ENCODE measurements at regions not wholly inside any gene's neighbourhood (a gene's known extent, or its start where the extent isn't known, plus 50 kb on each side); places are given as distances from the start of the nearest gene placed in this dataset.

DNA sequence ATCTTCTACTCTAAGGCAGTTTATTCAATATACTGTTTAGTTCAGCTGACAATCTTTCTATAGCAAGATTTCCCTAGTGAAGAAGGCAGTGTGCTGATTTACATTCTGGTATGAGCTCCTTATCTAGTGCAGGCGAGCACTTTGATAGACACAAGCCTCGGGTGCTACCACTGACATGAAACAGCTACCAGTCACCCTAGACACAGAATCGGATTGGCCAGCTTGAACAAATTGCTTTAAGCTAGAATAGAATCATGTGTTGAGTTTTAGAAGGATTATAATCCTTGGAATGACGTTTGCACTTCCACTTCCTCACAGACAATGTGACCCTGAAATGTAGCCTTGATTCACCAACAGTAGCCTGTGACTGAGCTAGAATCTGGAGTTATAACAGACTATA, 394.0 kb downstream of the EPHA4 start:
- POLR2A ChIA-PET = no interaction called here
- intact Hi-C loops (cut with DNase I, micrococcal nuclease) = no loop called here
- H3K4me1 Mint-ChIP-seq = no peaks in the 10 kb centered on the region
- no peak overlapping the region for H3K27ac Mint-ChIP-seq
- CTCF ChIA-PET = interaction anchor here (0.6 to 0.9 kb wide), 2 partner anchors 265 to 395 kb away, joined by 3 read pairs; no protein-coding TSS in a partner anchor
- H3K27me3 Mint-ChIP-seq = peaks cover 2% of the 10 kb centered on the region
- H3K9me3 Mint-ChIP-seq (ENCODE audit: low read depth) = peaks cover 2% of the 10 kb centered on the region
- no peak for ATAC-seq
- no peaks in the 10 kb centered on the region for H3K36me3 Mint-ChIP-seq (ENCODE audit: low read depth)
- DNase-seq = no peak
- H3K4me3 Mint-ChIP-seq = no peak overlapping the region

DNA sequence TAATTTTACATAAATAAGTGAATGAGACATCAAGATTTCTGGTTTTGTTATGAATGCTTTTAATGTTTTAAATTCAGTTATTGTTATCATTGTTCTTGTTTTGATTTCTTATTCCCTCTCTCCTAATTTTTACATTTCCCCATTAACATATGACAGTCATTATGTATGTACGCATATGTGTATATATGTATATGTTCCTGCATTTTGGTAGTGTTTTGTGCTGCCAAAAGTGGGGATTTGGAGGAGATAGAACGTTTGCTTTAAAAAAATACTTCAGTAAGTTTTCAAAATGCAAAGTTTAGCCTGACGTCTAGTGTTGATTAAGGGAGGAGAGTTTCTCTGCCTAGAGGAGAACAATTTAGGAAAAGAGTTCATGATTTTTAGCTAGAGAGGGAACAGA, 385.2 kb downstream of the EPHA4 start:
- no peak overlapping the region for H3K4me3 Mint-ChIP-seq
- H3K4me1 Mint-ChIP-seq = no peaks in the 10 kb centered on the region
- intact Hi-C loops (cut with DNase I, micrococcal nuclease) = no loop called here
- DNase-seq (no peak), ATAC-seq (no peak)
- H3K27me3 Mint-ChIP-seq = peaks cover 7% of the 10 kb centered on the region
- H3K27ac Mint-ChIP-seq = no peak overlapping the region
- CTCF ChIA-PET = interaction anchor here (0.8 to 0.9 kb wide), 2 partner anchors 13 to 210 kb away, joined by 3 read pairs; no protein-coding TSS in a partner anchor
- POLR2A ChIA-PET = no interaction called here
- H3K9me3 Mint-ChIP-seq (ENCODE audit: low read depth) = no peaks in the 10 kb centered on the region
- H3K36me3 Mint-ChIP-seq (ENCODE audit: low read depth) = no peaks in the 10 kb centered on the region

DNA sequence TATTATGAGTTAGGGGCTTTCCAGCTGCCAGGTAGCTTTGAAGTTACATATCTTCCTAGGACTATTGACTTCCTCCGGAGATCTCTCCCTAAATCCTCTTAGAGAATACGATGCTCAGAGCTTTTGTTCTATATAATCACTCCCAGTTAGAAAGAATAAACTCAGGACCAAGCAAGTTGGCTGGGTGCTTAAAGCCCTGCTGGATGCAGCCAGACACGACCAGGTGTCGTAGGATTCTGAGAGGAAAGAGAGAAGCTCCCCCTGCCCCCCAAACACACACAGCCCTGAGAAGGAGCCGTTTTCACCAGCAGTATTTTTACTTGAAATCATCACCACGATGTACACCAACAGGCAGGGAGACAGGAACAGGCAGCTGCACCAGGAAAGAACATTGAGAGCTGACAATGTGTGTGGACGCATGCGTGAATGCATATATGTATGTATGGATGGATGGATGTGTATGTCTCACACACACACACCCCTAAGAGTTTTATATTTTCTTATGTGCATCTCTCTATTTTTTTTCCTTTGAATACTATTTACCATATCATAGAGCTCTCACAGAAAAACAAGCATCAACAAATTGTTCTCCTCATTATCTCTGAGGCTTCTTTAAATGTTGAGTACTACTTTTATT, 382.6 kb downstream of the EPHA4 start:
- Mint-ChIP-seq H3K4me1 (no peaks in the 10 kb centered on the region), H3K9me3 (ENCODE audit: low read depth) (no peaks in the 10 kb centered on the region)
- intact Hi-C loops (cut with DNase I, micrococcal nuclease) = no loop called here

DNA sequence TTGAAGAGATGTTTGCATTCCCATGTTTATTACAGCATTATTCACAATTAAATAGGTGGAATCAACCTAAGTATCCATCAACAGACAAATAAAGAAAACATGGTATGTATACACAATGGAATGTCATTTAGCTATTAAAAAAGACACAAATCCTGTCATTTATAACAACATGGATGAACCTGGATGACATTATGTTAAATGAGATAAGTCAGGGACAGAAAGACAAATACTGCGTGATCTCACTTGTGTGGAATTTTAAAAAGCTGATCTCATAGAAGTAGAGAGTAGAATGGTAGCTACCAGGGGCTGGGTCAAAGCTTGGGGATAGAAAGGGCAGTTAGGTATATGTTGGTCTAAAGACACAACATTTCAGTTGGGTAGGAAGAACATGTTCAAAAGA, 376.3 kb downstream of the EPHA4 start:
- H3K27ac Mint-ChIP-seq = no peak overlapping the region

More for the DNA sequence above, 382.6 kb downstream of the EPHA4 start:
- Mint-ChIP-seq H3K27ac (no peak overlapping the region), H3K4me3 (no peak overlapping the region), H3K36me3 (ENCODE audit: low read depth) (no peaks in the 10 kb centered on the region), H3K27me3 (peaks cover 7% of the 10 kb centered on the region)
- DNase-seq (no peak), ATAC-seq (no peak)
- CTCF ChIA-PET = interaction anchor here (0.7 kb wide), 1 partner anchor 183 kb away, joined by 3 read pairs; no protein-coding TSS in a partner anchor
- POLR2A ChIA-PET = no interaction called here

DNA sequence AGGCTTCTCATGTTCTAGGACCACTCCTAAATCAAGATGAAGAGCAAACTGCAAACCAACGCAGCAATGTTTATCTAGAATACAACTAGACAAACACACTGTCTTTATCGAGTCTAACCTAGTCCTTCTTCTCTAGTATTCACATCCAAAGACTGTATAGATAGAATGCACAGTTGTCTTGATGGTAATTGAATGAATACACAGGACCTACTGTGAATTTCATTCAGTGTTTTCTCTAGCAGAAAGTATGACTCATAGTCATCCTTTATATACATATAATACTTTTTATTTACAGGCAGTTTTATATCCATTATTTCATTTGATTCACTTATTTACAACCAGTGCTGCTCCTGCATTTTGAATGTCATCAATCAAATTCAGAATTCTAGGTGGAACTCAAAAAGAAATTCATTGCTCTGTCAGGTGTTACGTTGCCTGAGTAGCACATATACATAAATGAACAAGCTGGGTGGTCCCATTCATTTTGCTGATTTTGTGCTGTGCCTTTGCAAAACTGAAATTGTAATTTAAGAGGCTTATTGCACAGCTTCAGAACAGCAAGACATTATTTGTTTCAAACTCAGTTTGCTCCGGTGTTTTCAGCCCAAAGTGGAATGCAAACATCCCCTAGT, 374.8 kb downstream of the EPHA4 start:
- ChIA-PET POLR2A (no interaction called here), CTCF (no interaction called here)
- Mint-ChIP-seq H3K9me3 (ENCODE audit: low read depth) (no peaks in the 10 kb centered on the region), H3K27ac (no peak overlapping the region), H3K4me3 (no peak overlapping the region), H3K36me3 (ENCODE audit: low read depth) (no peaks in the 10 kb centered on the region), H3K4me1 (no peaks in the 10 kb centered on the region), H3K27me3 (no peaks in the 10 kb centered on the region)
- ATAC-seq (no peak), DNase-seq (no peak)
- intact Hi-C loops (cut with DNase I, micrococcal nuclease) = no loop called here

More for the DNA sequence above, 376.3 kb downstream of the EPHA4 start:
- no peak for ATAC-seq
- ChIA-PET POLR2A (no interaction called here), CTCF (interaction anchor here (0.6 kb wide), 1 partner anchor 15 kb away, joined by 3 read pairs; no protein-coding TSS in a partner anchor)
- Mint-ChIP-seq H3K27me3 (no peaks in the 10 kb centered on the region), H3K36me3 (ENCODE audit: low read depth) (no peaks in the 10 kb centered on the region), H3K4me3 (no peak overlapping the region), H3K4me1 (no peaks in the 10 kb centered on the region), H3K9me3 (ENCODE audit: low read depth) (no peaks in the 10 kb centered on the region)
- no peak for DNase-seq
- intact Hi-C loops (cut with DNase I, micrococcal nuclease) = no loop called here

DNA sequence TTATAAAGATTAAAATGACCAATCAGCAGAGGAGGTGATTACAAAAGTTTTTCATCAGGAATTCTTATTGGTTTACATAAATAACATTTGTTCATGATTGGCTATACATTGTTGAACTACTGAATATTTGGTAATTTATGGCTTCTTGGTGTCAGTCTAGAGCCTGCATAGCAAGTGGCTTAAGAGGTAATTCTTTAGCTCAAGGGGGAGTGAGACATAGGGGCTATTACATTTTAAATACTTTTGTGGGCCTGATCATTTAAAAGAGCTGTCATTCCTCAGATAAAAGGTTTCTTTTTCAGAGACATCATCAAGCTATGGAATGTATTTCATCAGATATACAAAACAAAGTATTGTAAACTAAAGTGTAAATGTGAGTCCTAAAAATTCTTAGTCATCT, 373.8 kb downstream of the EPHA4 start:
- H3K9me3 Mint-ChIP-seq (ENCODE audit: low read depth) = no peaks in the 10 kb centered on the region
- no peak overlapping the region for H3K27ac Mint-ChIP-seq
- H3K27me3 Mint-ChIP-seq = no peaks in the 10 kb centered on the region
- H3K4me1 Mint-ChIP-seq = no peaks in the 10 kb centered on the region
- ATAC-seq (no peak), DNase-seq (no peak)
- H3K36me3 Mint-ChIP-seq (ENCODE audit: low read depth) = no peaks in the 10 kb centered on the region
- ChIA-PET POLR2A (no interaction called here), CTCF (interaction anchor here (0.6 kb wide), 1 partner anchor 1303 kb away, joined by 3 read pairs; no protein-coding TSS in a partner anchor)
- intact Hi-C loops (cut with DNase I, micrococcal nuclease) = no loop called here
- no peak overlapping the region for H3K4me3 Mint-ChIP-seq

DNA sequence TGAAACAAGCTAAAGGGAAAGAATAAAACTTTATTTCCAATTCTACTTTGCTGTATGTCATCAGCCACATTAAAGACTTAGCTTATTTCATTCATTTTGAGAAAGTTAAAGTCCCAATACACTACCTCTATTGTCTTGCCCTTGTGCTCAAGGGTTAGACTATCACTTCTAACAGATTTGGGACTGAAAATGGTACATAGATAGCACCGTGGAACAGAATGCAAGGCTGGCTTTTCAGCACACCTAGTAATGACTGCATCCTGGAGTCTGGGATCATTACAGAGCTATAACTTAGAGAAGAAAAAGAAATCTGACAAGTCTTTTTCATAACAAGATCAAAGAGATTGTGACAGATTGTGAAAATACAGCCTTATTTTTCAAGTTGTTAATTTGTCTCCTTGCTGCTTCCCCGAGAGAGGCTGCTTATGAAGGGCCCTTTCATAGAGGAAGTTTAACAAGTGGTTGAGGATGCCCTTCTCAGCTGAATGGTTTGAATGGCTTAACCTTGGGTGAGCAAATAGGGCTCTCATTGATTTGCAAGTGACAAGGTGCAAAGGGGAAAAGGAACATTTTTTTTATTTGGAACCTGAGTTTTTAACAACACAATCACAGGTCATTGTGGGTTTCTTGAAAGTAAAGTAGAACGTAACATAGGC, 371.8 kb downstream of the EPHA4 start:
- no peak for ATAC-seq
- CTCF ChIA-PET = interaction anchor here (0.6 to 1.2 kb wide), 3 partner anchors 11 to 1784 kb away, joined by 3 to 4 read pairs (median 3); no protein-coding TSS in a partner anchor
- no peak overlapping the region for H3K27ac Mint-ChIP-seq
- intact Hi-C loops (cut with DNase I, micrococcal nuclease) = no loop called here
- H3K36me3 Mint-ChIP-seq (ENCODE audit: low read depth) = no peaks in the 10 kb centered on the region
- H3K4me3 Mint-ChIP-seq = no peak overlapping the region
- no peaks in the 10 kb centered on the region for H3K27me3 Mint-ChIP-seq
- POLR2A ChIA-PET = no interaction called here
- H3K9me3 Mint-ChIP-seq (ENCODE audit: low read depth) = no peaks in the 10 kb centered on the region
- no peak for DNase-seq
- H3K4me1 Mint-ChIP-seq = no peaks in the 10 kb centered on the region

DNA sequence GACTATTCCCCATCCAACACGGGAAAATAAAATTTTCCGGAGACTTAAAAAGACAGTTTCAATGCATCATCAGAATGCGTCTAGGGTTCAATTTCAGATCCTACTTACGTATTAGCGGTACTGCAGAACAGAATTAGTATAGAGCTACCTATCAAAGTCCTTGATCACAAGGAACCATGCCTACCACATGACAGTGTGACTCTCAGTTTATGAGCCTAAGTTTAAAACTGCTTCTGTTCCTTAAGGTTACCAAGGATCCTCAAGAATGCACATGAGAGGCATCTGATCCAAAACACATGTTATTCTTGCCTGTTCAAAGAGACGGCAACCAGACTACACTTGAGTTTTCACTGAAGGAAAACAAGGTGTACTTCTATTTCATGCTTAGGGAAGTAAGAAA, 369.7 kb downstream of the EPHA4 start:
- Mint-ChIP-seq H3K27me3 (no peaks in the 10 kb centered on the region), H3K9me3 (ENCODE audit: low read depth) (no peaks in the 10 kb centered on the region), H3K4me1 (no peaks in the 10 kb centered on the region), H3K36me3 (ENCODE audit: low read depth) (no peaks in the 10 kb centered on the region), H3K27ac (no peak overlapping the region), H3K4me3 (no peak overlapping the region)
- DNase-seq (no peak), ATAC-seq (no peak)
- ChIA-PET POLR2A (no interaction called here), CTCF (no interaction called here)
- intact Hi-C loops (cut with DNase I, micrococcal nuclease) = no loop called here

DNA sequence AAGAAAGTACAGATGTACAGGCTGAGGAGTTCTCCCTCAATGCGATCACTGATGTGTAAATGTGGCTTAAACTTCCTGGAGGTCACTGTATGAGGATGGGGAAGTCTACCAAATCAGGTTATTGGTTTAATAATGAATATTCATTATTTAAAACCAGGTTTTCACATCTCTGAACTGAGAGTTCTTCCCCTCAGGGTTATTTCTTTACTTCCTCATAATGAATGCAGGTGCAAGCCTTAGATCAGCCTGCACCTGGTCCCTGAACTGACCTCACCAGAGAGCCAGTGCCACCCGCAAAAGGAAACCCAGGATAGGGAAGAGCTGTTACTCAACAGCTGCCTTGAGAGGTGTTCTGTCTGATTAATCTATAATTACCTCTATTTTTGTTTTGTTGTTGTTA, 369.0 kb downstream of the EPHA4 start:
- Mint-ChIP-seq H3K9me3 (ENCODE audit: low read depth) (no peaks in the 10 kb centered on the region), H3K36me3 (ENCODE audit: low read depth) (no peaks in the 10 kb centered on the region), H3K4me1 (no peaks in the 10 kb centered on the region), H3K27ac (no peak overlapping the region), H3K4me3 (no peak overlapping the region), H3K27me3 (no peaks in the 10 kb centered on the region)
- DNase-seq (no peak), ATAC-seq (no peak)
- intact Hi-C loops (cut with DNase I, micrococcal nuclease) = no loop called here
- ChIA-PET POLR2A (no interaction called here), CTCF (interaction anchor here (1.1 kb wide), 1 partner anchor 97 kb away, joined by 3 read pairs; no protein-coding TSS in a partner anchor)

DNA sequence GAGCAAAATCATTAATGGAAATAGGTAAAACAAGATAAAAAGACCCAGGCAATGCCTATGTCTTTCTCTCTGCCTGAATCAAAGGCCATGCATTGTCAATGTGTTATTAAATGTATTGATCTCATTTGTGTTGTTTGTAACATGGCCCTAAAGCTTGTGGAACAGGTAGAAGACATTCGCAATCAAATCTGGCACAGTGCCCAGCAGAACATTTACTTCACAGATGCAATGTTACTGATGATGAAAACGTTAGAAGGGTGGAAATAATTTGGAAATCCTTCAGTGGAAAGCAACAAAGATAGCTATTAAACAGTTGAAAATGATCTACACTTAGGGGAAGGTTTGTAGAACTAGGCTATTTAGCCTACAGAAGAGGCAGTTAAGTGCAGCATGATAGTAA, 368.2 kb downstream of the EPHA4 start:
- no peak overlapping the region for H3K4me3 Mint-ChIP-seq
- no peaks in the 10 kb centered on the region for H3K36me3 Mint-ChIP-seq (ENCODE audit: low read depth)
- ChIA-PET POLR2A (no interaction called here), CTCF (interaction anchor here (1.1 kb wide), 1 partner anchor 96 kb away, joined by 3 read pairs; no protein-coding TSS in a partner anchor)
- no peaks in the 10 kb centered on the region for H3K4me1 Mint-ChIP-seq
- H3K27me3 Mint-ChIP-seq = no peaks in the 10 kb centered on the region
- no peak overlapping the region for H3K27ac Mint-ChIP-seq
- no peaks in the 10 kb centered on the region for H3K9me3 Mint-ChIP-seq (ENCODE audit: low read depth)
- ATAC-seq (no peak), DNase-seq (no peak)
- intact Hi-C loops (cut with DNase I, micrococcal nuclease) = no loop called here

DNA sequence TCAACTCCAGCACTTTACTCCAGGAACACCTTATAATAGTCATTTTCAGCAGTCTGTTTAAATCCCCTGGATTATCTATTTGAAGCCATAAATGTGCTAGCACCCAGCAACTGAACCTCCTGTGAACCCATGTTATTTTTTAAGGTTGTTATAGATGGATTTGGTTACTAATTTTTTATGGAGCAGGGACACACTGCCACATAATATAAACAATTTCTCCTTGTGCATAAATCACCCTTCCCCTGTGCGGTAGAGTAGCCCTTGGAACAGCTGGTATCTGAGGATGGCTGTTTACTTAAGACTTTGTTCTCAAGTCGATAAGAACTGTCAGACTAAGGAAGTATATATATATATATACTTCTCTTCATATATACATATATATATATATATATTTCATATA, 367.4 kb downstream of the EPHA4 start:
- ChIA-PET POLR2A (no interaction called here), CTCF (no interaction called here)
- H3K27me3 Mint-ChIP-seq = no peaks in the 10 kb centered on the region
- H3K36me3 Mint-ChIP-seq (ENCODE audit: low read depth) = no peaks in the 10 kb centered on the region
- H3K4me1 Mint-ChIP-seq = no peaks in the 10 kb centered on the region
- H3K9me3 Mint-ChIP-seq (ENCODE audit: low read depth) = no peaks in the 10 kb centered on the region
- intact Hi-C loops (cut with DNase I, micrococcal nuclease) = no loop called here
- no peak overlapping the region for H3K27ac Mint-ChIP-seq
- ATAC-seq (no peak), DNase-seq (no peak)
- no peak overlapping the region for H3K4me3 Mint-ChIP-seq

DNA sequence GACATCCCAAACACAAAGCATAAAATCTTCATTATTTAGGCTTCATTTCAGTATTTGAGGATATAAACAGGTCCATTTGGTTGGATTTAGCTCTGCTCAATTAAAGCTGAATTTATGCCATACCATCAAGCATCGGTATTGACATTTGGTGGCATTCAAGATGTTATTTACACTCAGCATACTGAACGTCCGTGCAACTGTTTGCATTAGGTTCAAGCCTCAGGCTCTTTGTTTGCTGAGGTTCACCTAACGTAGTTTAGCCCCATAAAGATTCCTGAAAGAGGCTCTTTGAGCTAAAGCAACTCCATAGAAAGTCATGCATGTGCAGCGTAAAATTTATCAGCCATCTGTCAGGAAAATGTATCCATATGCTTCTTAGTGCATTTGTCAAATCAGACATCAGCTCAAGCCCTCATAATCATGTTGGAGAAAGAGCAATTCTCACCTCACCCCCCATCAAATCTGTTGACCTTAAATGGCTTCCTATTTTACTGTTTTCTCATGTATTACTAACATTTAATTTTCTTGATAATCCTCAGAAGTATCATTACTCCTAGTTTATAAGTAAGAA, 366.9 kb downstream of the EPHA4 start:
- intact Hi-C loops (cut with DNase I, micrococcal nuclease) = no loop called here
- CTCF ChIA-PET = no interaction called here
- Mint-ChIP-seq H3K27ac (no peak overlapping the region), H3K9me3 (ENCODE audit: low read depth) (no peaks in the 10 kb centered on the region), H3K4me3 (no peak overlapping the region), H3K36me3 (ENCODE audit: low read depth) (no peaks in the 10 kb centered on the region), H3K27me3 (no peaks in the 10 kb centered on the region), H3K4me1 (no peaks in the 10 kb centered on the region)
- POLR2A ChIA-PET = no interaction called here
- DNase-seq = no peak
- no peak for ATAC-seq
